Upper lobe of left lung (tissue), 6 donors: ENCODE measurements at regions not wholly inside any gene's neighbourhood (a gene's known extent, or its start where the extent isn't known, plus 50 kb on each side); places are given as distances from the start of the nearest gene placed in this dataset.

ENCODE experiments used
- ATAC-seq, 2 donors: fragments of 200-7000 bp; cut with Tn5 transposase; one replicate each; pipeline ENCODE4 v1.9.1; 2022; ENCODE audit warnings: mild to moderate bottlenecking in 2 of 2, moderate library complexity in 2 of 2; ENCODE audit not compliant: low FRiP score in 2 of 2
- DNase-seq, 2 donors: peaks; one replicate each; pipeline ENCODE4 v3.0.0-alpha.2; 2019 to 2020
- H3K27ac ChIP-seq, 4 donors: fragments of 200-600 bp; sonication (generic); one replicate each; pipeline ENCODE4 v1.5.1; 2016 to 2019
- H3K27me3 ChIP-seq, 4 donors: fragments of 200-600 bp; sonication (generic); one replicate each; pipeline ENCODE4 v1.5.1; 2017 to 2019
- H3K36me3 ChIP-seq, 4 donors: fragments of 200-600 bp; sonication (generic); one replicate each; pipeline ENCODE4 v1.5.1; 2016 to 2019
- H3K4me1 ChIP-seq, 4 donors: fragments of 200-600 bp; sonication (generic); one replicate each; pipeline ENCODE4 v1.5.1; 2018 to 2019
- H3K4me3 ChIP-seq, 4 donors: fragments of 200-600 bp; sonication (generic); one replicate each; pipeline ENCODE4 v1.5.1; 2017 to 2019; ENCODE audit warnings: mild to moderate bottlenecking in 2 of 4, moderate library complexity in 1 of 4
- H3K9me3 ChIP-seq, 4 donors: fragments of 200-600 bp; sonication (generic); one replicate each; pipeline ENCODE4 v1.5.1; 2018 to 2019
- EP300 ChIP-seq, 4 donors: sonication (generic); formaldehyde crosslinking; IDR thresholded peaks; one replicate each; pipeline ENCODE4 v1.5.1; 2017; ENCODE audit warnings: antibody characterized with exemption in 4 of 4, control low read depth in 2 of 4
- POLR2A ChIP-seq, 4 donors: fragments of 450-650 bp; IDR thresholded peaks; one replicate each; pipeline ENCODE4 v1.5.1; 2016 to 2017; ENCODE audit warnings: antibody characterized with exemption in 4 of 4, mild to moderate bottlenecking in 2 of 4
- POLR2AphosphoS5 ChIP-seq, 2 donors: sonication (generic); formaldehyde crosslinking; IDR thresholded peaks; one replicate each; pipeline ENCODE4 v1.5.1; 2017; ENCODE audit warnings: antibody characterized with exemption in 2 of 2
- WGBS, 2 donors: methylation state at CpG; one replicate each; pipeline ENCODE4 v1.1.5; 2017 to 2018; 5-methylcytosine and 5-hydroxymethylcytosine counted together
- TF ChIP-seq, protein P1 (sequence below), 6 experiments: fragments of 450-650 bp in 4 of 6; fragments of 200-600 bp in 2 of 6; sonication (generic) in 2 of 6; IDR thresholded peaks; one replicate each; pipeline ENCODE4 v1.5.1; 2016 to 2019; ENCODE audit warnings: antibody characterized with exemption in 6 of 6
- donor health status: DM: no; HTN: no; CAD: no; lungs with moderate emphysema.
- donor health status: DM: no; HTN: yes; CAD: no; lungs with severe emphysema.

GRCh38 chr10:63066606-63067005, 66.5 kb upstream of the NRBF2 start:
- TF ChIP-seq POLR2A (IDR thresholded peaks at IDR 0.05) (no peak), EP300 (IDR thresholded peaks at IDR 0.05) (no peak), POLR2AphosphoS5 (IDR thresholded peaks at IDR 0.05) (no peak)
- TF ChIP-seq, protein P1, sequence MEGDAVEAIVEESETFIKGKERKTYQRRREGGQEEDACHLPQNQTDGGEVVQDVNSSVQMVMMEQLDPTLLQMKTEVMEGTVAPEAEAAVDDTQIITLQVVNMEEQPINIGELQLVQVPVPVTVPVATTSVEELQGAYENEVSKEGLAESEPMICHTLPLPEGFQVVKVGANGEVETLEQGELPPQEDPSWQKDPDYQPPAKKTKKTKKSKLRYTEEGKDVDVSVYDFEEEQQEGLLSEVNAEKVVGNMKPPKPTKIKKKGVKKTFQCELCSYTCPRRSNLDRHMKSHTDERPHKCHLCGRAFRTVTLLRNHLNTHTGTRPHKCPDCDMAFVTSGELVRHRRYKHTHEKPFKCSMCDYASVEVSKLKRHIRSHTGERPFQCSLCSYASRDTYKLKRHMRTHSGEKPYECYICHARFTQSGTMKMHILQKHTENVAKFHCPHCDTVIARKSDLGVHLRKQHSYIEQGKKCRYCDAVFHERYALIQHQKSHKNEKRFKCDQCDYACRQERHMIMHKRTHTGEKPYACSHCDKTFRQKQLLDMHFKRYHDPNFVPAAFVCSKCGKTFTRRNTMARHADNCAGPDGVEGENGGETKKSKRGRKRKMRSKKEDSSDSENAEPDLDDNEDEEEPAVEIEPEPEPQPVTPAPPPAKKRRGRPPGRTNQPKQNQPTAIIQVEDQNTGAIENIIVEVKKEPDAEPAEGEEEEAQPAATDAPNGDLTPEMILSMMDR (IDR thresholded peaks at IDR 0.05) = no peak
- WGBS, 2 donors = 92 to 93% methylated on average over 5 of the region's 5 CpGs
- Histone ChIP-seq H3K9me3 (no peaks in the 10 kb centered on the region), H3K27me3 (no peaks in the 10 kb centered on the region), H3K4me1 (no peaks in the 10 kb centered on the region), H3K36me3 (no peaks in the 10 kb centered on the region), H3K27ac (no peak overlapping the region), H3K4me3 (no peak overlapping the region)
- DNase-seq = no peak
- ATAC-seq = no peak

DNA sequence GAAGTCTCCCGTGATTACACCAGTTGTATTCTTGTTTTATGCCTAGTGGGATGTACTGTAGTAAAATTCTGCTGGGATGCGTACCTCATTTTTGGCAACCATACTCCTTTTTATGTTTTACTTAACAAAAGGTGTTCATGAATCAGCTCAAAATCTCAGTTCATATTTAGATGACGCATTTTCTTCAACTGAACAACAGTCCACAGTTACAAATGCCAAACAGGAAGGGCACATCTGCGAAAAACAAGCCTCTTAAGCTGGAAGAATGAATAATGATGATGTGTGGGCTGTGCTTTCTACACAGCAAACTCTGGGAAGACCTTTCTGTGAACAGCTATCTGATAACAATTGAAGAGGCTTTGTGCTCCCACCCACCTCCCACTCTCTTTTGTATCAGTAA, 68.4 kb upstream of the NRBF2 start:
- Histone ChIP-seq H3K36me3 (no peaks in the 10 kb centered on the region), H3K4me3 (no peak overlapping the region), H3K27me3 (no peaks in the 10 kb centered on the region), H3K4me1 (no peaks in the 10 kb centered on the region), H3K9me3 (no peaks in the 10 kb centered on the region), H3K27ac (no peak overlapping the region)
- DNase-seq (no peak), ATAC-seq (no peak)
- TF ChIP-seq POLR2A (IDR thresholded peaks at IDR 0.05) (no peak), POLR2AphosphoS5 (IDR thresholded peaks at IDR 0.05) (no peak), EP300 (IDR thresholded peaks at IDR 0.05) (no peak)
- TF ChIP-seq, protein P1 (IDR thresholded peaks at IDR 0.05) = no peak
- 49 to 58% methylated on average over 4 of the region's 4 CpGs for WGBS, 2 donors

DNA sequence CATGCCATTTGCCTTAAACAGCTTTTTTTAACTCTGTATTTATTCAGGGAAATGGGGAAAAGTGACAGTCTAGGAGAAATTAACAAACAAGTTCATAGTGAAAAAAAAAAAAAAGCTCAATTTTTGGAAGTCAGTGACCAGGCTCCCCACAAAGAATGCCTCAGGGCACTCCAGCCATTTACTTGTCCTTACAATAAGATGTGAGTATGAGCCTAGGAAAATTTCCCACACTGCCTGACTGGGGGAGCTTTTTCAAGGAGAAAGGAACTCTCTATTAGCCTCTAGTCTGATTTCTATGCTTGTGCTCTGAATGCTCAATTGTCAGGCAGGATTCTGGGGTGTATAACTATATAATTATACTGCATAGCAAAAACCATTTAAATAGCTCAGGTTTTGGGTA, 74.9 kb upstream of the NRBF2 start:
- Histone ChIP-seq H3K27ac (no peak overlapping the region), H3K27me3 (no peaks in the 10 kb centered on the region), H3K9me3 (no peaks in the 10 kb centered on the region), H3K4me1 (no peaks in the 10 kb centered on the region), H3K36me3 (no peaks in the 10 kb centered on the region), H3K4me3 (no peak overlapping the region)
- DNase-seq (no peak), ATAC-seq (no peak)
- no peak for TF ChIP-seq POLR2A (IDR thresholded peaks at IDR 0.05)
- no peak for TF ChIP-seq EP300 (IDR thresholded peaks at IDR 0.05)
- TF ChIP-seq, protein P1 (IDR thresholded peaks at IDR 0.05) = no peak
- no peak for TF ChIP-seq POLR2AphosphoS5 (IDR thresholded peaks at IDR 0.05)

GRCh38 chr10:63057509-63057908, 75.6 kb upstream of the NRBF2 start:
- DNase-seq = no peak
- ATAC-seq = no peak
- Histone ChIP-seq H3K4me1 (no peaks in the 10 kb centered on the region), H3K9me3 (no peaks in the 10 kb centered on the region), H3K36me3 (no peaks in the 10 kb centered on the region), H3K27me3 (no peaks in the 10 kb centered on the region), H3K4me3 (no peak overlapping the region), H3K27ac (no peak overlapping the region)
- WGBS, 2 donors = 84 to 88% methylated on average over 10 of the region's 10 CpGs
- TF ChIP-seq EP300 (IDR thresholded peaks at IDR 0.05) = no peak
- no peak for TF ChIP-seq POLR2AphosphoS5 (IDR thresholded peaks at IDR 0.05)

DNA sequence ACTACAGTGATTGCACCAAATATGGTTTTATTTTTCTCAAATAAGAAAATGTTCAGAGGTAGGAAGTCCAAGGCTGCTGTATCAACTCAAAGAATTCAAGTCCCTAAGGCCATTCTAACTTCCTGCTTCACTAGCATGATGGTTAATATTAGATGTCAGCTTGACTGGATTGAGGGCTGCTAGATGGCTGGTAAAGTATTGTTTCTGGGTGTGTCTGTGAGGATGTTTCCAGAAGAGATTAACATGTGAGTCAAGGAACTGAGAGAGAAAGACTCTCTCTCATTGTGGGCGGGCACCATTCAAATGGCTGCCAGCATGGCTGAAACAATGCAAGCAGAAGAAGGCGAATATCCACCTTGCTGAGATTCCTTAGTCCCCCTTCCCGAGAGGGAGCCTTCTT, 77.4 kb upstream of the NRBF2 start:
- DNase-seq (no peak), ATAC-seq (no peak)
- Histone ChIP-seq H3K9me3 (no peaks in the 10 kb centered on the region), H3K27ac (no peak overlapping the region), H3K4me3 (no peak overlapping the region), H3K36me3 (no peaks in the 10 kb centered on the region), H3K4me1 (no peaks in the 10 kb centered on the region), H3K27me3 (no peaks in the 10 kb centered on the region)
- WGBS, 2 donors = 89 to 95% methylated on average over 3 of the region's 3 CpGs
- TF ChIP-seq EP300 (IDR thresholded peaks at IDR 0.05) (no peak), POLR2AphosphoS5 (IDR thresholded peaks at IDR 0.05) (no peak), POLR2A (IDR thresholded peaks at IDR 0.05) (no peak)
- TF ChIP-seq, protein P1 (IDR thresholded peaks at IDR 0.05) = no peak
